GM23248 (cell line): ENCODE measurements at regions not wholly inside any gene's neighbourhood (a gene's known extent, or its start where the extent isn't known, plus 50 kb on each side); places are given as distances from the start of the nearest gene placed in this dataset.
"Not testable (repeated sequence)": the region's sequence is repeated elsewhere in the genome, so short reads cannot be mapped to it uniquely, and the experiment has no call there.

Experiments
- DNase-seq: peaks from one replicate; pipeline ENCODE4 v3.0.0-alpha.2; 2015
- H2AFZ ChIP-seq: fragments of 200-600 bp; sonication (generic); 2 replicates; pipeline ENCODE4 v1.6.1; 2016; ENCODE audit warnings: antibody characterized with exemption
- H3F3A ChIP-seq: fragments of 200-600 bp; sonication (generic); 2 replicates; pipeline ENCODE4 v1.6.1; 2016; ENCODE audit warnings: mild to moderate bottlenecking, antibody characterized with exemption, mixed run types; ENCODE audit not compliant: insufficient read depth
- H3K27ac ChIP-seq: fragments of 200-600 bp; sonication (generic); 2 replicates; pipeline ENCODE4 v1.5.1; 2016; ENCODE audit warnings: mild to moderate bottlenecking
- H3K27me3 ChIP-seq: fragments of 200-600 bp; sonication (generic); replicated peaks from 2 replicates; pipeline ENCODE4 v1.6.1; 2016; ENCODE audit warnings: mild to moderate bottlenecking; ENCODE audit not compliant: insufficient read depth
- H3K36me3 ChIP-seq: fragments of 200-600 bp; sonication (generic); 2 replicates; pipeline ENCODE4 v1.6.1; 2016; ENCODE audit warnings: low read depth, mild to moderate bottlenecking
- H3K4me1 ChIP-seq: fragments of 200-600 bp; sonication (generic); 2 replicates; pipeline ENCODE4 v1.6.1; 2016; ENCODE audit warnings: mild to moderate bottlenecking; ENCODE audit not compliant: insufficient read depth
- H3K4me2 ChIP-seq: fragments of 200-600 bp; sonication (generic); one replicate; pipeline ENCODE4 v1.6.1; 2016; ENCODE audit warnings: mild to moderate bottlenecking; ENCODE audit not compliant: unreplicated experiment
- H3K4me3 ChIP-seq: fragments of 200-600 bp; sonication (generic); 2 replicates; pipeline ENCODE4 v1.5.1; 2016; ENCODE audit warnings: mild to moderate bottlenecking
- H3K79me2 ChIP-seq: fragments of 200-600 bp; sonication (generic); 2 replicates; pipeline ENCODE4 v1.6.1; 2016; ENCODE audit warnings: mild to moderate bottlenecking; ENCODE audit not compliant: insufficient read depth
- H3K9ac ChIP-seq: fragments of 200-600 bp; sonication (generic); 2 replicates; pipeline ENCODE4 v1.6.1; 2016; ENCODE audit warnings: mild to moderate bottlenecking
- H3K9me2 ChIP-seq: fragments of 200-600 bp; sonication (generic); 2 replicates; pipeline ENCODE4 v1.6.1; 2016; ENCODE audit warnings: mixed run types, mild to moderate bottlenecking, moderate library complexity; ENCODE audit not compliant: insufficient read depth
- H3K9me3 ChIP-seq: fragments of 200-600 bp; sonication (generic); one replicate; pipeline ENCODE4 v1.6.1; 2017; ENCODE audit warnings: low read depth
- H4K20me1 ChIP-seq: fragments of 200-600 bp; sonication (generic); 2 replicates; pipeline ENCODE4 v1.6.0; 2016; ENCODE audit not compliant: insufficient read depth
- EZH2 ChIP-seq: fragments of 200-600 bp; sonication (generic); IDR thresholded peaks from 2 replicates; pipeline ENCODE4 v1.6.1; 2018; ENCODE audit warnings: antibody characterized with exemption, mild to moderate bottlenecking; ENCODE audit not compliant: insufficient read depth, poor library complexity, severe bottlenecking
- EZH2phosphoT487 ChIP-seq: fragments of 200-600 bp; sonication (generic); IDR thresholded peaks from 2 replicates; pipeline ENCODE4 v1.6.1; 2018; ENCODE audit warnings: antibody characterized with exemption, moderate library complexity, mild to moderate bottlenecking, low read depth; ENCODE audit not compliant: insufficient read depth
- WGBS, 2 experiments: methylation state at CpG; one replicate each; pipeline ENCODE4 v1.1.6; 2015 to 2017; ENCODE audit warnings: low lambda C conversion rate in 2 of 2, low coverage in 1 of 2; ENCODE audit errors: missing lambda C conversion rate in 2 of 2; 5-methylcytosine and 5-hydroxymethylcytosine counted together
- in situ Hi-C: fragments of 300-500 bp; cut with MboI; formaldehyde crosslinking; loops from 2 replicates; pipeline ENCODE4 v1.15.0; 2020

DNA sequence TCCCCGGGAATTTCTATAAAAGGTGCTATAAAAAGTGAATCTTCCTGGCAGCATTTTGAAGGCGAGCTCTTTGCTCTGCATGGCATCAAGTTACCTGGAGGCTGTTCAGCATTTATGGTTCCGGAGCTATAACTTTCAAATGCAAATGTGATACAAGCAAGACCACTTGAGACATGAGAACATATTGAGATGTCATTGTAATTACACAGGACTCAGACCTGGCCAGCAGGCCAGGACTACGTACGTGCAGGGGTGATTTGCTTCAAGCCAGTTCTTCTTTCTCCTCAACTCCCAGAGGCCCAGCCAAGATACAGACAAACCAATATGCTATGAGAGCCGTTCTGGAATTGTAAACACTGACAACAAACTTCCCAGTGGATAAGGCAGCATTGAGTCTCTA is 227.4 kb upstream of the FAT3 start:
- H3K9ac ChIP-seq, result no peak overlapping the region
- DNase-seq, result no peak
- no peaks in the 10 kb centered on the region for H3K36me3 ChIP-seq
- no peaks in the 10 kb centered on the region for H3K79me2 ChIP-seq
- WGBS, 2 experiments, result 14 to 23% methylated on average over 6 of the region's 6 CpGs
- no peak overlapping the region for H3K4me3 ChIP-seq
- TF ChIP-seq EZH2 (no peak), EZH2phosphoT487 (no peak)
- no peak overlapping the region for H2AFZ ChIP-seq
- no peak overlapping the region for H3K4me2 ChIP-seq
- H3K27ac ChIP-seq, result no peak overlapping the region
- no peaks in the 10 kb centered on the region for H3K9me2 ChIP-seq
- no peaks in the 10 kb centered on the region for H3K27me3 ChIP-seq
- H3K4me1 ChIP-seq, result no peaks in the 10 kb centered on the region
- no peaks in the 10 kb centered on the region for H3F3A ChIP-seq
- in situ Hi-C loops, result no loop called here
- H3K9me3 ChIP-seq, result no peaks in the 10 kb centered on the region
- no peaks in the 10 kb centered on the region for H4K20me1 ChIP-seq

DNA sequence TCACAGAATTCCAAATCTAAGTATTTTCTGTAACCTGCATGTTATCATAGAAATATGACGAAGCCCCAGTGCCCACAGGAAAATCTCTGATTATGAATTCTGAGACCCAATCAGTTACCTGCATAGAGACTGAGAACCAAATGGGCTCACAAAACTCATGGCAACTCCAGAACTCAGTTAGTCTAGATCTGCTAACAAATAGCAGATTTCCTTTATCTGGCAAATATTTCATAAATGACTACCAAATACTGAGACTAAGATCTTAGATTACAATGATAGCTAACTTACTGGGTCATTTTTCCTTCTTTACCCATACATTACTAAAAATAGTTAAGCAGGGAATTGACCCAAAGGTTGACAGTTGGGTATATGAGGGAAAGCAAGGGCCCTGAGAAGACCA is 228.1 kb upstream of the FAT3 start:
- in situ Hi-C loops, result no loop called here

DNA sequence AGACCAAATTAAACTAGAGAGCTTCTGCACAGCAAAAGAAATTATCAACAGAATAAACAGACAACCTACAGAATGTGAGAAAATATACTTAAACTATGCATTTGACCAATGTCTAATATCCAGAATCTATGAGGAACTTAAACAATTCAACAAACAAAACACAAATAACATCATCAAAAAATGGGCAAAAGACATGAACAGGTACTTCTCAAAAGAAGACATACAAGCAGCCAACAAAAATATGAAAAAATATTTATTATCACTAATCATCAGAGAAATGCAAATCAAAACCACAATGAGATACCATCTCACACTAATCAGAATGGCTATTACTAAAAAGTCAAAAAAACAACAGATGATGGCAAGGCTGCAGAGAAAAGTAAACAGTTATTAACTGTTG is 236.2 kb upstream of the FAT3 start:
- H3K9me3 ChIP-seq, H3K9ac ChIP-seq, H4K20me1 ChIP-seq, H3K36me3 ChIP-seq, H3K4me1 ChIP-seq, H3K27me3 ChIP-seq, H3K9me2 ChIP-seq, H3K4me2 ChIP-seq, H3F3A ChIP-seq, H3K4me3 ChIP-seq, H2AFZ ChIP-seq, DNase-seq, H3K79me2 ChIP-seq, H3K27ac ChIP-seq, in situ Hi-C loops: not testable (repeated sequence)

More for the DNA sequence above, 228.1 kb upstream of the FAT3 start:
- Histone ChIP-seq H3K9me2 (no peaks in the 10 kb centered on the region), H3K36me3 (no peaks in the 10 kb centered on the region), H3K79me2 (no peaks in the 10 kb centered on the region), H3K4me1 (no peaks in the 10 kb centered on the region), H3K4me3 (no peak overlapping the region), H3K27ac (no peak overlapping the region), H3F3A (no peaks in the 10 kb centered on the region), H2AFZ (no peak overlapping the region), H4K20me1 (no peaks in the 10 kb centered on the region), H3K9ac (no peak overlapping the region), H3K27me3 (no peaks in the 10 kb centered on the region), H3K4me2 (no peak overlapping the region), H3K9me3 (no peaks in the 10 kb centered on the region)
- TF ChIP-seq EZH2, result no peak
- no peak for TF ChIP-seq EZH2phosphoT487
- 43 to 44% methylated on average over 1 of the region's 1 CpG for WGBS, 2 experiments
- DNase-seq, result no peak

DNA sequence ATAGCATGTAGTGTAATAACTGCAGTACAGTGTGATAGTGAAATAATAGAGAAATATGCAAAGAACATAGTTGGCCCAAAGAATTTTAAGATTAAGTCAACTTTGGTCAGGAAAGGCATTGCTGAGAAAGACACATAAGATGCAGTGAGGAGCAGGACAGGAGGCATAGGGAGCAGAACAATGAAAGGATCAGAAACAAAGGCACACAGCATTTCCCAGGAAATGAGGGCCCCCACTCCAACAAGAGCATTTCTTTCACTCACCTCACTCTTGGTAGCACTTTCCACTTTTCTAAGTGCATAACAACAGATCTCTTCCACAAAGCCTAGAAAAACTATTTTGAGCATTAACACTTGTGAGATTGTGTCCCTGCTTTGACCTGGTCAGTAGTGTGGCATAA is 238.4 kb upstream of the FAT3 start:
- Histone ChIP-seq H3K27me3 (no peaks in the 10 kb centered on the region), H2AFZ (no peak overlapping the region), H3K36me3 (no peaks in the 10 kb centered on the region), H3K27ac (no peak overlapping the region), H3K9ac (no peak overlapping the region), H3K9me2 (no peaks in the 10 kb centered on the region), H4K20me1 (no peaks in the 10 kb centered on the region), H3K4me1 (peaks cover 12% of the 10 kb centered on the region), H3K4me2 (no peak overlapping the region), H3K79me2 (no peaks in the 10 kb centered on the region), H3K9me3 (no peaks in the 10 kb centered on the region), H3F3A (0 out of 2 replicates have a peak, but pooled peaks cover 5% of the 10 kb centered on the region), H3K4me3 (no peak overlapping the region)
- in situ Hi-C loops, result no loop called here
- TF ChIP-seq EZH2 (no peak), EZH2phosphoT487 (no peak)
- DNase-seq, result no peak

DNA sequence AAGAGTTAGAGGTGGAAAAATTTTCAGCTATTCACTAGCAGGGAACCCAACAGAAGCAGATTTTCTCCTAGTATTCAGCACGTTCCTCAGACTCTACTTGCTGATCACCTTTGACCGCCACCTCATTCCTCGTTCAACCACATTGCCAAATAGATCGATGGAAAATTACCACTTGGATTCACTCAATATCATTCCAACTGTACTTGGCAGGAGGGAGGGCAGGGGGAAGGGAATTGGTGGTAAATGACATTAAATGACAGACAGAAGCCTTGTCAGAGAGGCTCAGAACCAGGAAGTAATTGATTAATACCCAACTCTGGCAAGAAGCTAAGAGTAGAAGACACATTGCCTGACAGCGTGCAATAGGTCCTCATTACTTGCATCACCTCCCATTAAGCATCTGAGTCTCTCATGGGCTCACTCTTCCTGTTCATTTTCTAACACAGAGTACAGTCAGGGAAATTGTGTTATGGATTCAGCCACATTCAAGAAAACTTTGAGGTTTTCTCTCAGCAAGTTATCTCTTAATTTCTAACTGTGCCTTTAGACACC is 240.5 kb upstream of the FAT3 start:
- H3K4me1 ChIP-seq, result peaks cover 20% of the 10 kb centered on the region
- no peaks in the 10 kb centered on the region for H3K9me3 ChIP-seq
- H3K4me3 ChIP-seq, result no peak overlapping the region
- H3K4me2 ChIP-seq, result no peak overlapping the region
- H3F3A ChIP-seq, result 0 out of 2 replicates have a peak, but pooled peaks cover 6% of the 10 kb centered on the region
- DNase-seq, result no peak
- WGBS, 2 experiments, result 41 to 50% methylated on average over 5 of the region's 5 CpGs
- H3K27me3 ChIP-seq, result no peaks in the 10 kb centered on the region
- in situ Hi-C loops, result no loop called here
- TF ChIP-seq EZH2phosphoT487 (no peak), EZH2 (no peak)
- no peaks in the 10 kb centered on the region for H4K20me1 ChIP-seq
- H3K9me2 ChIP-seq, result no peaks in the 10 kb centered on the region
- no peaks in the 10 kb centered on the region for H3K79me2 ChIP-seq
- H3K9ac ChIP-seq, result no peak overlapping the region
- H3K36me3 ChIP-seq, result no peaks in the 10 kb centered on the region
- H3K27ac ChIP-seq, result no peak overlapping the region
- no peak overlapping the region; the same call in 1 of the 2 replicates for H2AFZ ChIP-seq
